ENCODE measurements at regions not wholly inside any gene's neighbourhood (a gene's known extent, or its start where the extent isn't known, plus 50 kb on each side); places are given as distances from the start of the nearest gene placed in this dataset.

DNA sequence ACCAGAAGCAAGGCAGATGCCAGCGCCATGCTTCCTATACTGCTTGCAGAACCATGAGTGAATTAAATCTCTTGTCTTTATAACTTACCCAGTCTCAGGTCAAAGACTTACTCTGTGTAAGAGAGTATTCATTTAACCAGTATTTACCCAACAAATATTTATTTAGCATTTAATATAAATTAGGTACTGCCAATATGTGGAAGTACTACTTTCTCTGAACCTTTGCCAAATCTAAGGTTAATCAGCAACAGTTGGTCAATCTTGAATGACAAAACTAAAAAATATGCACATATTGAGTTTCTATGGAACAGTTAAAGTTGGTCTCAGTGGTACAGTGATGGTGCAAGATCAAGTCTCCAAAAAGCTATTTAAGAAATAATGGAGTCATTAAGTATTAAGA, 155.9 kb upstream of the CCNG1 start:
- TF ChIP-seq, protein P1, sequence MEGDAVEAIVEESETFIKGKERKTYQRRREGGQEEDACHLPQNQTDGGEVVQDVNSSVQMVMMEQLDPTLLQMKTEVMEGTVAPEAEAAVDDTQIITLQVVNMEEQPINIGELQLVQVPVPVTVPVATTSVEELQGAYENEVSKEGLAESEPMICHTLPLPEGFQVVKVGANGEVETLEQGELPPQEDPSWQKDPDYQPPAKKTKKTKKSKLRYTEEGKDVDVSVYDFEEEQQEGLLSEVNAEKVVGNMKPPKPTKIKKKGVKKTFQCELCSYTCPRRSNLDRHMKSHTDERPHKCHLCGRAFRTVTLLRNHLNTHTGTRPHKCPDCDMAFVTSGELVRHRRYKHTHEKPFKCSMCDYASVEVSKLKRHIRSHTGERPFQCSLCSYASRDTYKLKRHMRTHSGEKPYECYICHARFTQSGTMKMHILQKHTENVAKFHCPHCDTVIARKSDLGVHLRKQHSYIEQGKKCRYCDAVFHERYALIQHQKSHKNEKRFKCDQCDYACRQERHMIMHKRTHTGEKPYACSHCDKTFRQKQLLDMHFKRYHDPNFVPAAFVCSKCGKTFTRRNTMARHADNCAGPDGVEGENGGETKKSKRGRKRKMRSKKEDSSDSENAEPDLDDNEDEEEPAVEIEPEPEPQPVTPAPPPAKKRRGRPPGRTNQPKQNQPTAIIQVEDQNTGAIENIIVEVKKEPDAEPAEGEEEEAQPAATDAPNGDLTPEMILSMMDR (IDR thresholded peaks at IDR 0.05) = no peak
- no peak for TF ChIP-seq POLR2A (IDR thresholded peaks at IDR 0.05)
- TF ChIP-seq EP300 (IDR thresholded peaks at IDR 0.05) = no peak

Measured in ovary (tissue), 3 donors.